Upper lobe of right lung (tissue), 1 donor: ENCODE measurements at regions not wholly inside any gene's neighbourhood (a gene's known extent, or its start where the extent isn't known, plus 50 kb on each side); places are given as distances from the start of the nearest gene placed in this dataset.
A peak's percentile ranks its signal among the peaks of the same experiment; 100 is the strongest.

Experiments used
- ATAC-seq: fragments of 200-7000 bp; cut with Tn5 transposase; one replicate; pipeline ENCODE4 v1.9.1; 2020; ENCODE audit warnings: mild to moderate bottlenecking, moderate library complexity
- DNase-seq: peaks from one replicate; pipeline ENCODE4 v3.0.0-alpha.2; 2020
- H3K27ac ChIP-seq: fragments of 200-600 bp; one replicate; pipeline ENCODE4 v1.8.0; 2022
- H3K27me3 ChIP-seq: fragments of 200-600 bp; one replicate; pipeline ENCODE4 v1.8.0; 2022; ENCODE audit warnings: mild to moderate bottlenecking
- H3K36me3 ChIP-seq: fragments of 200-600 bp; one replicate; pipeline ENCODE4 v1.8.0; 2022
- H3K4me1 ChIP-seq: fragments of 200-600 bp; one replicate; pipeline ENCODE4 v1.8.0; 2022
- H3K4me3 ChIP-seq: fragments of 200-600 bp; one replicate; pipeline ENCODE4 v1.8.0; 2022; ENCODE audit warnings: mild to moderate bottlenecking
- H3K9me3 ChIP-seq: fragments of 200-600 bp; one replicate; pipeline ENCODE4 v1.8.0; 2022
- intact Hi-C: fragments of 100-400 bp; cut with DNase I; formaldehyde crosslinking; loops from one replicate; pipeline ENCODE4 v1.11.0; 2022
- TF ChIP-seq, protein P1 (sequence below): fragments of 200-600 bp; IDR thresholded peaks from one replicate; pipeline ENCODE4 v1.8.0; 2022; ENCODE audit warnings: antibody characterized with exemption
- donor health status: DM: no; HTN: yes; CAD: no; lungs with severe emphysema.

GRCh38 chr5:81906086-81906485 lies 65.7 kb upstream of the ATG10 start:
- no peak for ATAC-seq
- Histone ChIP-seq H3K4me3 (no peak overlapping the region), H3K4me1 (no peaks in the 10 kb centered on the region), H3K9me3 (no peaks in the 10 kb centered on the region), H3K36me3 (no peaks in the 10 kb centered on the region), H3K27ac (no peak overlapping the region), H3K27me3 (no peaks in the 10 kb centered on the region)
- intact Hi-C loops: no loop called here
- TF ChIP-seq, protein P1, sequence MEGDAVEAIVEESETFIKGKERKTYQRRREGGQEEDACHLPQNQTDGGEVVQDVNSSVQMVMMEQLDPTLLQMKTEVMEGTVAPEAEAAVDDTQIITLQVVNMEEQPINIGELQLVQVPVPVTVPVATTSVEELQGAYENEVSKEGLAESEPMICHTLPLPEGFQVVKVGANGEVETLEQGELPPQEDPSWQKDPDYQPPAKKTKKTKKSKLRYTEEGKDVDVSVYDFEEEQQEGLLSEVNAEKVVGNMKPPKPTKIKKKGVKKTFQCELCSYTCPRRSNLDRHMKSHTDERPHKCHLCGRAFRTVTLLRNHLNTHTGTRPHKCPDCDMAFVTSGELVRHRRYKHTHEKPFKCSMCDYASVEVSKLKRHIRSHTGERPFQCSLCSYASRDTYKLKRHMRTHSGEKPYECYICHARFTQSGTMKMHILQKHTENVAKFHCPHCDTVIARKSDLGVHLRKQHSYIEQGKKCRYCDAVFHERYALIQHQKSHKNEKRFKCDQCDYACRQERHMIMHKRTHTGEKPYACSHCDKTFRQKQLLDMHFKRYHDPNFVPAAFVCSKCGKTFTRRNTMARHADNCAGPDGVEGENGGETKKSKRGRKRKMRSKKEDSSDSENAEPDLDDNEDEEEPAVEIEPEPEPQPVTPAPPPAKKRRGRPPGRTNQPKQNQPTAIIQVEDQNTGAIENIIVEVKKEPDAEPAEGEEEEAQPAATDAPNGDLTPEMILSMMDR: no peak
- no peak for DNase-seq

DNA sequence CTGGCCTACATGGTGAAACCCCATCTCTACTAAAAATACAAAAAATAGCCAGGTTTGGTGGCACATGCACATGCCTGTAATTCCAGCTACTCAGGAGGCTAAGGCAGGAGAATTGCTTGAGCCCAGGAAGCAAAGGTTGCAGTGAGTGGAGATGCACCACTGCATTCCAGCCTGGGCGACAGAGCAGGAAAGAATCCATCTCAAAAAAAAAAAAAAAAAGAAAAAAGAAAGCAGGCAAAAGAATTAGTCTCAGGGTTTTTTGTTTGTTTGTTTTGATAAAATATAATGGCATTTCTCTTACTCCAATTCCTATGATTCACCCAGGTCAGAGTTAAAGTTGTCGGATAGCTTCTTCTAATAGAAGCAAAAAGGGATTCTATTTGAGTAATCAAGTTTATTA lies 67.0 kb upstream of the ATG10 start:
- ATAC-seq: no peak
- intact Hi-C loops: no loop called here
- TF ChIP-seq, protein P1: no peak
- Histone ChIP-seq H3K36me3 (no peaks in the 10 kb centered on the region), H3K4me3 (no peak overlapping the region), H3K27me3 (no peaks in the 10 kb centered on the region), H3K9me3 (no peaks in the 10 kb centered on the region), H3K4me1 (no peaks in the 10 kb centered on the region), H3K27ac (no peak overlapping the region)
- DNase-seq: no peak

- H3K4me1 ChIP-seq: no peaks in the 10 kb centered on the region
- TF ChIP-seq, protein P1: no peak
- H3K27ac ChIP-seq: no peak overlapping the region
- no peaks in the 10 kb centered on the region for H3K27me3 ChIP-seq
- no peaks in the 10 kb centered on the region for H3K9me3 ChIP-seq
- DNase-seq (no peak), ATAC-seq (no peak)
- intact Hi-C loops: no loop called here
- no peak overlapping the region for H3K4me3 ChIP-seq
- H3K36me3 ChIP-seq: no peaks in the 10 kb centered on the region
These were observed 67.7 kb upstream of the ATG10 start for GRCh38 chr5:81904166-81904565.

DNA sequence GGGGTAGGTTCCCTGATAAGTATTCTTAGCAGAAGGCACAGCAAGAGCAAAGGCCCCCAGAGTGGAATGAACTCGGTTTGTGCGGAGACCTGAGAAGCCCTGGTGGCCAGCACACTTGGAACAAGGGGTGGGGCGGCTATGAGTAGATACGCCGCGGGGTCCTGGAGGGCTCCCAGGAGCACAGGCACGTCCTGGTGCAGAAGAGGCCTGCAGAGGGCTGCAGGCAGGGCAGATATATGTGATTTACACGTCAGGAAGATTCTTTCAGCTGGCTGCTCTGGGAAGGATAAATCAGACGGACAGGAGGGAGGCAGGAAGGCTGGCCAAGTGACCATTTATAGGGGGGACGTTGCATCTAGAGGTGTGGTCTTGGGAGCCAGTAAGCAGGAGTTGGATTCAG lies 70.2 kb upstream of the ATG10 start:
- Histone ChIP-seq H3K36me3 (no peaks in the 10 kb centered on the region), H3K9me3 (no peaks in the 10 kb centered on the region), H3K27me3 (no peaks in the 10 kb centered on the region), H3K4me1 (no peaks in the 10 kb centered on the region), H3K27ac (no peak overlapping the region), H3K4me3 (no peak overlapping the region)
- intact Hi-C loops: no loop called here
- ATAC-seq (no peak), DNase-seq (no peak)
- TF ChIP-seq, protein P1: no peak

- H3K4me3 ChIP-seq: no peak overlapping the region
- intact Hi-C loops: no loop called here
- H3K27ac ChIP-seq: no peak overlapping the region
- no peaks in the 10 kb centered on the region for H3K4me1 ChIP-seq
- DNase-seq: no peak
- TF ChIP-seq, protein P1: no peak
- no peaks in the 10 kb centered on the region for H3K9me3 ChIP-seq
- H3K36me3 ChIP-seq: no peaks in the 10 kb centered on the region
- no peaks in the 10 kb centered on the region for H3K27me3 ChIP-seq
- ATAC-seq: no peak
These were observed 72.7 kb upstream of the ATG10 start for GRCh38 chr5:81899123-81899522.

DNA sequence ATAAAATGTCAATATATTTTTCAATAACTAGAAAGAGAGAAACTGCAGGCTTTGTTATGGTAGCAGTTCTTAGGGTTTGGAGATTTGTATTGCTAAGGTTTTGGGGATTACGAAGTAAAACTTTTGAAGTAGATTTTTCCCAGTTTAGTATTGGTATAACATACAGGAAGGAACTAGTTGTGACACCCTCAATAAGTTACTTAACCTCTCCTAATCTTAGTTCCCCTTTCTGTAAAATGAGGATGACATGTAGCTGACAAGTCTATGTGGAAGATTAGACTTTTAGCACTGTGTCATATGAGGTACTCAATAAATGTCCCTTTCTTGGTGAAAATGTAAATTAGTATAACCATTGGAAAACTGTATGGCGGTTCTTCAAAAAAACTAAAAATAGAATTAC lies 73.4 kb upstream of the ATG10 start:
- H3K27me3 ChIP-seq: no peaks in the 10 kb centered on the region
- no peaks in the 10 kb centered on the region for H3K9me3 ChIP-seq
- DNase-seq (no peak), ATAC-seq (peak; percentile 86)
- no peak overlapping the region for H3K27ac ChIP-seq
- intact Hi-C loops: no loop called here
- no peaks in the 10 kb centered on the region for H3K4me1 ChIP-seq
- TF ChIP-seq, protein P1: no peak
- no peak overlapping the region for H3K4me3 ChIP-seq
- H3K36me3 ChIP-seq: no peaks in the 10 kb centered on the region
